GM12875 (cell line): ENCODE measurements at regions not wholly inside any gene's neighbourhood (a gene's known extent, or its start where the extent isn't known, plus 50 kb on each side); places are given as distances from the start of the nearest gene placed in this dataset.

Source experiments
- H3K4me3 ChIP-seq: one replicate; pipeline ENCODE4 v1.5.1; 2011; ENCODE audit warnings: low read depth, low read length, control low read depth
- TF ChIP-seq, protein P1 (sequence below): IDR thresholded peaks from 2 replicates; pipeline ENCODE4 v1.5.1; 2011; ENCODE audit warnings: low read depth, mild to moderate bottlenecking, control low read depth, inconsistent platforms, low read length, moderate library complexity, borderline replicate concordance; ENCODE audit not compliant: insufficient read depth

GRCh38 chr1:22339237-22339636, 112.4 kb upstream of the ZBTB40 start:
- TF ChIP-seq, protein P1, sequence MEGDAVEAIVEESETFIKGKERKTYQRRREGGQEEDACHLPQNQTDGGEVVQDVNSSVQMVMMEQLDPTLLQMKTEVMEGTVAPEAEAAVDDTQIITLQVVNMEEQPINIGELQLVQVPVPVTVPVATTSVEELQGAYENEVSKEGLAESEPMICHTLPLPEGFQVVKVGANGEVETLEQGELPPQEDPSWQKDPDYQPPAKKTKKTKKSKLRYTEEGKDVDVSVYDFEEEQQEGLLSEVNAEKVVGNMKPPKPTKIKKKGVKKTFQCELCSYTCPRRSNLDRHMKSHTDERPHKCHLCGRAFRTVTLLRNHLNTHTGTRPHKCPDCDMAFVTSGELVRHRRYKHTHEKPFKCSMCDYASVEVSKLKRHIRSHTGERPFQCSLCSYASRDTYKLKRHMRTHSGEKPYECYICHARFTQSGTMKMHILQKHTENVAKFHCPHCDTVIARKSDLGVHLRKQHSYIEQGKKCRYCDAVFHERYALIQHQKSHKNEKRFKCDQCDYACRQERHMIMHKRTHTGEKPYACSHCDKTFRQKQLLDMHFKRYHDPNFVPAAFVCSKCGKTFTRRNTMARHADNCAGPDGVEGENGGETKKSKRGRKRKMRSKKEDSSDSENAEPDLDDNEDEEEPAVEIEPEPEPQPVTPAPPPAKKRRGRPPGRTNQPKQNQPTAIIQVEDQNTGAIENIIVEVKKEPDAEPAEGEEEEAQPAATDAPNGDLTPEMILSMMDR, result no peak
- H3K4me3 ChIP-seq, result no peak overlapping the region

GRCh38 chr1:22340066-22340465, 111.6 kb upstream of the ZBTB40 start:
- no peak overlapping the region for H3K4me3 ChIP-seq
- TF ChIP-seq, protein P1, result no peak

- TF ChIP-seq, protein P1, result no peak
- H3K4me3 ChIP-seq, result no peak overlapping the region
Observed at GRCh38 chr1:22340873-22341272, 110.8 kb upstream of the ZBTB40 start.

DNA sequence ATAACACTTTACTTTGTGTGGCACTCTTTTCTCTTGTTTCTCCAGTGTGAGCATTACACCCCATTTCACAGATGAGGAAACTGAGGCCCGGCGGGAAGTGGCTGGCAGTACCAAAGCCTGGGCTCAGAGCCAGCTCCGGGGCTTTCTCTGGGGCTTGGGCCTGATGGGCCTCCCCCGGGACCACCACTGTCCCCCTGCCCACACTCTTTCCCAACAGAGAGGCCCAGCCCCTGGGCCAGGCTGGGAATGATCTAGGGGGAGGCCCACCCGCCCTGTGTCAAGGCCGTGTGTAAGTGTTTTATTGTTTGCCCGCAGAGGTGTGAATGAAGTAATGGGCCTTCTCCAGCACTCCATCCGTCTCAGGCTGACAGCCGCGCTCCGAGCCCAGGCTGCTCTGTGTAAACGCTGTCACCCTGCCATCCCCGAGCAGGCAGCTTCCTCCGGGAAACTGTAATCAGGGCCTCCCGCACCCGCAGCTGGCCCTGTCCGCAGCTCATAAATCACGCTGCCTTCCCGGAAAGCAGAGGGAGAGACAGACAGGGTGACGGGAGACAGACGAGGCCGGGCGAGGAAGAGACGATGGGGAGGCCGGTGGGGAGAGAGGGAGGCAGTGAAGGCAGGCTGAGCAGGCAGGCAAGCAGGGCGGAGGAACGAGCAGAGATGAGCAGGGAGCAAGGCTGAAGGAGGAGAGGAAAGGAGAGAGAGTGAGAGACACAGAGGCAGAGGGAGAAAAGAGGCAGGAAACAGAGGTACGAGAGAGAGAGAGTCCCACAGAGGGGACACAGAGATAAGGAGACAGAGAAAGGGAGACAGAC, 109.7 kb upstream of the ZBTB40 start:
- TF ChIP-seq, protein P1, result no peak
- H3K4me3 ChIP-seq, result no peak overlapping the region

GRCh38 chr1:22342734-22343191, 108.9 kb upstream of the ZBTB40 start:
- H3K4me3 ChIP-seq, result no peak overlapping the region
- TF ChIP-seq, protein P1, result no peak

GRCh38 chr1:22343456-22344328, 108.0 kb upstream of the ZBTB40 start:
- TF ChIP-seq, protein P1, result no peak
- H3K4me3 ChIP-seq, result no peak overlapping the region
